ENCODE measurements at regions not wholly inside any gene's neighbourhood (a gene's known extent, or its start where the extent isn't known, plus 50 kb on each side); places are given as distances from the start of the nearest gene placed in this dataset.
"Not testable (repeated sequence)": the region's sequence is repeated elsewhere in the genome, so short reads cannot be mapped to it uniquely, and the experiment has no call there.

DNA sequence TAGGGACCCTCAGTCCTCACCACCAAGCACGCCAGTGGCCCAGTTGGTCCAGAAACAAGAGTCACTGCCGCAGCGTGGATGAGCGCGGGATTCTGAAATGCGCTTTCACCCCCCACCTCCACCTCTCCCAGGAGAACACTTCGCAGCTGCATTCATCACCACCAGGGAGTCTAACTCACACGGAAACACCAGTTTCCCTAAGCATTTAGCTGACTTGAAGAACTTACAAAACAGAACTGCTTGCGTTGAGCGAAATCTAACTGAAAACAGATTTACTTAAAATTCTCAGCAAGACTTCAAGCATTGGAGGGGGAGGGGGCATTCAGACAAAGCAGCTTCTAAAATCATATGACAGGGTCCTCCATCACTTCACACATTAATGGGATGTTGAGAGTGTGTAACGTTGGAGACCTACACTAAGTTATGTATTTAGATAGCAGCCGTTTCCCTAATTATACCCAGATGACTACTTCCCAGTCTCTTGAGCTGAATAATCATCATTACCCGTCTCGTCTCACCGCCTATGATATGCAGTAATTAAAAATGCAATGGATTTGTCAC, 258.2 kb upstream of the IRS2 start:
- no peak for DNase-seq

GRCh38 chr13:110042253-110042950, 256.0 kb upstream of the IRS2 start:
- DNase-seq, result no peak

DNA sequence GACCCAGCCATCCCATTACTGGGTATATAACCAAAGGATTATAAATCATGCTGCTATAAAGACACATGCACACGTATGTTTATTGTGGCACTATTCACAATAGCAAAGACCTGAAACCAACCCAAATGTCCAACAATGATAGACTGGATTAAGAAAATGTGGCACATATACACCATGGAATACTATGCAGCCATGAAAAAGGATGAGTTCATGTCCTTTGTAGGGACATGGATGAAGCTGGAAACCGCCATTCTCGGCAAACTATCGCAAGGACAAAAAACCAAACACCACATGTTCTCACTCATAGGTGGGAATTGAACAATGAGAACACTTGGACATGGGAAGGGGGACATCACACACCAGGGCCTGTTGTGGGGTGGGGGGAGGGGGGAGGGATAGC, 255.3 kb upstream of the IRS2 start:
- DNase-seq, result not testable (repeated sequence)

DNA sequence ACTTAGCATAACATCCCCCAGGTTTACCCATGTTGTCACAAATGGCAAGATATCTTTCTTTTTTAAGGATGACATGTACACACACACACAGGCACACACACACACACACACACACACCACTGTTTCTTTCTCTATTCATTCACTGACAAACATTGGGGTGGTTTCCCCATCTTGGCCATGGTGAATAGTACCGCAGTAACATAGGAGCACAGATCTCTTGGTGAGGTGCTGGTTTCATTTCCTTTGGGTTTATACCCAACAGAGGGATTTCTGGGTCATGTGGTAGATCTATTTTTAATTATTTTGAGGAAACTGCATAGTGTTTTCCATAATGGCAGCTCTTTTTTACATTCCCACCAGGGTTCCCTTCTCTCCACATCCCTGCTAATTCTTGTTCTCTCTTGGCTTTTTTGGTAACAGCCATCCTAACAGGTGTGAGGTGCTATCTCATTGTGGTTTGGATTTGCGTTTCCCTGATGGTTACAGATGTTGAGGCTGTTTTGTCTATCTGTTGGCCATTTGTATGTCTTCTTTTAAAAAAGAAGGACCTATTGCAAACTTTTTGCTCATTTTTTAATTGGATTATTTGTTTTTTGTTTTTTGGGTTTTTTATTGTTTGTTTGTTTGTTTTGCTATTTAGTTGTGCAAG, 251.7 kb upstream of the IRS2 start:
- DNase-seq, result no peak

DNA sequence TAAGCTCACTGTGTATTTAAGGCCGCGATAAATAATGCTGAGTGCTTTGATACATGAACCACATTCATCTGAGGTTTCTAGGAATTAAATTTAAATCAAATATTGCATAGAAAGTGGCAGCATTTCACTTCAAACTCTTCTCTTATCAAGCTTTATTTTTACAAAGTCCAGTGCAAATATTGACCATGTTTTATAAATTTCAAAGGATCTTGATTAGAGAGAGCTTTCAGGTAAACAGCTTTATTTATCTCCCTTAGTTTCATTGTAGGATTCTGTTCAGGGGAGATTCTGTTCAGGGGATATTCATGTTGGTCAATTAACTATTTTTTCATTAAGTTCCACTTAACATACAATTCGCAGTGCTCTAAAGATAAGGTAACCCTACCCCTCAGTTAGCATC, 249.7 kb upstream of the IRS2 start:
- no peak for DNase-seq

- DNase-seq, result no peak
Measured at GRCh38 chr13:110034031-110034549, 247.7 kb upstream of the IRS2 start.

DNA sequence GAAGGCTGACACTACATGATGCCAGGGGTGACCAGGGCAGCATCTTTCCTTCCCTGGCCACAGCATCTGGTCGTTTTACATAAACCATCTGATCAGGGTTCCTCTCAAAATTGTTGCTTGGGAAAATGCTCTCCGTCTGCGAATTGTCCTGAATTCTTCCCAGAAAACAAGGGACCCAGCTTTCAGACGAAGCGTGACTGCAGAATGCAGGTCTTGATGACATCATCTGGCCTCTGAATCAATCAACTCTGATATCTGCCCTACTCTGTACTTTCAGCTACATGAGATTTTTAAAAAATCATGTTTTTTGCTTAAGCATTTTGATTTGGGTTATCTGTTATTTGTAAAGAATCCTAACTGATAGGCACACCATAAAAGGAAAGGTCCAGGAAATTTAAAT, 246.6 kb upstream of the IRS2 start:
- no peak for DNase-seq

DNA sequence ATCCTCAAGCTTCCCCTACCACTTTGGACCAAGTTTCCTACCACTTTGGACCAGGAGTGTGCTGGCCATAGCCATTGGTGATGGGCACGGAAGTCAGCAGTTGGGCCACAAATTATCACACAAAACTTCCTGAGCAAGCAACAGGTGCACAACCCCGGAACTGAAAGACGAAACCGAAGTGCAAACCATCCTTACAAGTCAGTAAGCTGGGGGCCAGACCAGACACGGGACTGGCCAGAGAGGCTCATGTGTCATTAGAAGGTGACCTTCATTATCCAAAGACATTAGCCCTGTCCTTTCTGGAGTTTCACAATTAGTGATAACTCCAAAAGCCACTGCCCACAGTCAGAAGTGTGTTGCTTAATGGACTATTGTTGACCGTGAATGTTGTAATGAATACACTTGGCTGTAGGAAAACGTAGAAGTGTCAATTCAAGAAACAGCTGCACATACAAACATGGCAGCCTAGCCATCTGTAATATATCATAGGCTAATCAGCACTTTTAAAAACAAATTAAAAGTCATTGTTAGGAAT, 244.1 kb upstream of the IRS2 start:
- no peak for DNase-seq

DNA sequence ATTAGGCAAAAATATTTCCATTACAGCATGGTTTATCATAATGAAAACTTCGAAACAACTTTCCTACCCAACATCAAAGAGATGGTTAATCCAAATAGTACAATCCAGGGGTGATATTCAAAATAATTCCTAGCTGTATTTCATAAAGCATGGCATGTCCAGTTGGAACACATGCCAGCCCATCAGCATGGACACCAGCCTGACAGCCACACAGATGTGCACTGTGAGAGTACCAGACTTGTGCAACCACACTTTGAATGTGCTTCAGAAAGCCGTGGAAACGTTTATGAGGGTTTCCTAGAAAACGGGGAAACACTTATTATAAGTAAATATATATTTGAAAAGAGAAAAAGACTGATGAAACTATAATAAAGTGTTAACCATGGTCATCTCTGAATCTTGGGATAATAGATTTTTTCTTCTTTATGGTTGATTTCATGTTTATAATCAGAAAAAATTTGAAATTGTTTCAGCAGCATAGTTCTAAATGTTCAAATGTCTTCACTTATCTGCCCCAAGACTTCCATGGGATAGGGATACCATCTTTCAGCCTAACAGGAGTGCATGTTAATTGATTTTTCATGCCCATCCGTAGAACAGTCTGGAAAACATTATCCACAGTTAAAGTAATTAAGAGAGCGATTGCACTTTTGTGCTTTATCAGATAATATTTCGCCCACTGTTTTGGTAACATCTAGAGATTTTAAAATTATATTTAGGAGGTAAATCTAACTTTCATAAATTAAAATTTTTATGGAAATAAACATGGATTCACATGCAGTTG, 242.6 kb upstream of the IRS2 start:
- no peak for DNase-seq

DNA sequence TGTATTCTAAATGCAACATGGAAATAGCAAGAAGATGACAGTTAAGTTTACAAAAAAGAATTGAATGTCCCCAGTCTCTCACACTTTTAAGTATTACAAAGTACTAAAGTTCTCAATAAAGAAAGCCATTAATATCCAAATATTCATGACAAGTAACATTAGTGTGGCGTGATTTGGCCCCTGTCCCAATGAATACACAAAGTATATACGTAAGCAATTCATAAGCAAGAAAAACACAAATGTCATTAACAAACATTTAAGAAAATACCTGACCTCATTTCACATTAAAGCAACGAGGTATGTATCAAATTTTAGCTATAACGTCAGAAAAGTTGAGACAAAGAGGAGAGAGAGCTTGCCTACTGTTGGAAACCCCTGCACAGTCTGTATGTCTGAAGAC, 241.9 kb upstream of the IRS2 start:
- no peak for DNase-seq

GRCh38 chr13:110027470-110028240, 241.3 kb upstream of the IRS2 start:
- no peak for DNase-seq

DNA sequence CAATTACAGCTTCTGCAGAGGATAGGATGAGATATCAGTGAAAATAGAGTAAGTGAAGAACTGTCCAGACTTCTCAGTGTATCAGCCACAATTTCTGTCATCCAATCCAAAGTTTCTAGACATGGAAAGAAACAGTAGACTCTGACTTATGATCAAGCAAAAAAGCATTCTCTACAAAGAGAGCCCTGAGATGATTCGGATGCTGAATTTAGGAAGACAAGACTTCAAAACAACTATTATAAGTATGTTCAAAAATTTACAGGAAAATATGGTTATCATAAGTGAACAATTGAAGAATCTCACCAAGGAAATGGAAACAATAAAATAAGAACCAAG, 238.2 kb upstream of the IRS2 start:
- DNase-seq, result no peak

GRCh38 chr13:110023729-110024644, 237.6 kb upstream of the IRS2 start:
- peak; percentile 30 for DNase-seq

GRCh38 chr13:110018009-110018408, 231.6 kb upstream of the IRS2 start:
- DNase-seq, result no peak

DNA sequence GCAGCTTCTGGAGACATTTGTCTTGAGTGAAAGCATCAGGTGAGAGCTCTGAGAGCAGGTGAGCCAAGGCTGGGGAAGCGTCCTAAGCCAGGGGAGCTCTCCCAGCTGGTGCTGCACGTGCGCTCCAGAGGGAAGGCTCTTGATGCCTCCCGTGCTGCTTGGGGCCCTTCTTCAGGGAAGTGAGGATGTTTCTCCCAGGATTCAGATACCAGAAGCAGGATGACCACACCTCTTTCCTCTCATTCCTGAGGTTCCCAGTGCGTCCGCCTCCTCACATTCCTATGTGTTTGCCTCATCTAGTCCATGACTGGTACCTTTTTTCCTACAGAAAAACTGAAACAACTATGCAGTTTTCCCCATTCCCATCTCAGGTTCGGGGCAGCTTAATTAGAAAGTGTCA, 231.0 kb upstream of the IRS2 start:
- no peak for DNase-seq

GRCh38 chr13:110015253-110015652, 228.9 kb upstream of the IRS2 start:
- DNase-seq, result peak; percentile 97

GRCh38 chr13:110014719-110015118, 228.3 kb upstream of the IRS2 start:
- peak; percentile 95 for DNase-seq

GRCh38 chr13:110012102-110012739, 225.8 kb upstream of the IRS2 start:
- DNase-seq, result no peak

DNA sequence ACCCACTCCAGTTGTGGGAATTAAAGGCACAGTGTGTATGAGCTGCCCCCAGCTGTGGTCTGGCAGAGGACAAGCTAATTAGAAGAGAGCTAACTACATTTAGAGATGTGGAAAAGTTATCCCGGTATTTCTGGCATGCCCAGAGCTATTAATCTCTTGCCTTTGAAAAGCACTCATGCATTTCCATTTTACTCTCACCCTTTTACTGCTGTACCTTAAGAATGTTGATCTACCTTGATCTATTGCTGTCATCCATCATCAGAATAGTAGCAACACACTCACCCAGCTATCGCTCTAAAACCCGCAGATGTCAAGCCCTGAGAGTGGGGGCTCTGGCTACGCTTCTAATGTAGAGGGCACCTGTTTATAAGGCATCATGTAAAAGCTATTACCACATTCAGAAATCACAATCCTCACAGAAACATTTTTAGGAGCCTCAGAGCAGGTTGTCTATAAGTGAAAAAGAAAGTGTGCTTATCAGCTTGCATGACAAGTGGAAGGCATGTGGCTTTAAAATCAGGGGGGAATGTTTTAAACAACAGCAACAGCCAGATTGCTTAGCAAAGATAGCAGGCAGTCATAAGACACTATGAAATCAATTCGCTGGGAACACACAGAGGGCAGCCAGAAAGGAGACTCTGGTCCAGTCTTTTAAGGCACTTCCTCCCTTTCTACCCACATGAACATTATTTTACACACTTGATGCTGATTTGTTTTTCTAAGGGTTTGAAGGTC, 224.2 kb upstream of the IRS2 start:
- no peak for DNase-seq

DNA sequence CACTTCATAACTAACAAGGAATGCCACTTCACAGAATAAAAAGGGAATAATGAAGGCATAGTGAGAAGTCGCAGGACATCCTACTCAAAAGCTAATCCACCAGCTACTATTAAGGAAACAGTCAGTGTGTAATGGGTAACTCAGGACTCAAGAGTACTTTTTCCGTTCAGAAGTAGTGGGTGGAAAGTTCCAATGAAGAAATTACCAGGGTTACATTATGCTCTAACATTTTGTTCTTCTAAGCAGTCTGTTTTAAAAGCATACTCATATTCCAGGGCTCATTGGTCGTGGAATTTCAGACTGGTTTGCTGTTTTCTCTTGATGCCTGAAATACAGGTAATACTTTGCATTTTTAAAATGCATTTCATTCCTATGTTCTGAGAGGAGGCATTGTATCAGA, 222.4 kb upstream of the IRS2 start:
- DNase-seq, result no peak
